AG04449 (cell line): ENCODE measurements at regions not wholly inside any gene's neighbourhood (a gene's known extent, or its start where the extent isn't known, plus 50 kb on each side); places are given as distances from the start of the nearest gene placed in this dataset.

ENCODE experiments used
- CTCF ChIA-PET: fragments of 350-600 bp; formaldehyde crosslinking; extraction: SDS; loops from one replicate; lab custom pipeline; 2021; ENCODE audit warnings: antibody characterized with exemption; lab: Yijun Ruan, JAX
- POLR2A ChIA-PET: fragments of 400-600, 350-600 bp; formaldehyde crosslinking; extraction: SDS; loops from one replicate; lab custom pipeline; 2020; ENCODE audit warnings: antibody characterized with exemption, inconsistent platforms; lab: Yijun Ruan, JAX
- DNase-seq: peaks from one replicate; pipeline ENCODE4 v3.0.0-alpha.2; 2010; ENCODE audit warnings: low read depth, low spot score
- H3K4me3 ChIP-seq: 2 replicates; pipeline ENCODE4 v1.5.1; 2011; ENCODE audit warnings: low read depth, mild to moderate bottlenecking, control low read depth, low read length
- TF ChIP-seq, protein P1 (sequence below): IDR thresholded peaks from one replicate; pipeline ENCODE4 v1.5.1; 2011; ENCODE audit warnings: mild to moderate bottlenecking, moderate library complexity, low read length, control low read depth, inconsistent platforms; ENCODE audit not compliant: insufficient read depth; ENCODE audit errors: missing control alignments

DNA sequence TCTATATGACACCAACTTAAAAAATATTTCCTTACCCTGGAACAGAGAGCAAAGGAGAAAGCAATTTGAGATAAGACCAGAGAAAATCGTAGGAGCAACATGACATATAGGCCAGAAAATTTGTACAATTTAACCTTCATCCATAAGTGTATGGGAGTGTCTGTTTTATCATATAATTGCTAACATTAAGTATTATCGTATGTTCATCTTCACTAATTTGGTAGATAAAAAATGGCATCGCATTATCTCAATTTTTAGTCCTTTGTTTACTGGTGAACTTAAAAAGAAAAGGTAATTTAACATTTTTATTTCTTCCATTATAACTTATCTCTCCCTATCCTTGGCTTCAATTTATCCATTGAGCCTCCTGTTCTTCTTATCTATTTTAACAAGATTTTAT is 873.4 kb downstream of the KCNMA1 start:
- ChIA-PET POLR2A (no interaction called here), CTCF (no interaction called here)
- TF ChIP-seq, protein P1, sequence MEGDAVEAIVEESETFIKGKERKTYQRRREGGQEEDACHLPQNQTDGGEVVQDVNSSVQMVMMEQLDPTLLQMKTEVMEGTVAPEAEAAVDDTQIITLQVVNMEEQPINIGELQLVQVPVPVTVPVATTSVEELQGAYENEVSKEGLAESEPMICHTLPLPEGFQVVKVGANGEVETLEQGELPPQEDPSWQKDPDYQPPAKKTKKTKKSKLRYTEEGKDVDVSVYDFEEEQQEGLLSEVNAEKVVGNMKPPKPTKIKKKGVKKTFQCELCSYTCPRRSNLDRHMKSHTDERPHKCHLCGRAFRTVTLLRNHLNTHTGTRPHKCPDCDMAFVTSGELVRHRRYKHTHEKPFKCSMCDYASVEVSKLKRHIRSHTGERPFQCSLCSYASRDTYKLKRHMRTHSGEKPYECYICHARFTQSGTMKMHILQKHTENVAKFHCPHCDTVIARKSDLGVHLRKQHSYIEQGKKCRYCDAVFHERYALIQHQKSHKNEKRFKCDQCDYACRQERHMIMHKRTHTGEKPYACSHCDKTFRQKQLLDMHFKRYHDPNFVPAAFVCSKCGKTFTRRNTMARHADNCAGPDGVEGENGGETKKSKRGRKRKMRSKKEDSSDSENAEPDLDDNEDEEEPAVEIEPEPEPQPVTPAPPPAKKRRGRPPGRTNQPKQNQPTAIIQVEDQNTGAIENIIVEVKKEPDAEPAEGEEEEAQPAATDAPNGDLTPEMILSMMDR, result no peak
- no peak for DNase-seq
- no peak overlapping the region for H3K4me3 ChIP-seq

DNA sequence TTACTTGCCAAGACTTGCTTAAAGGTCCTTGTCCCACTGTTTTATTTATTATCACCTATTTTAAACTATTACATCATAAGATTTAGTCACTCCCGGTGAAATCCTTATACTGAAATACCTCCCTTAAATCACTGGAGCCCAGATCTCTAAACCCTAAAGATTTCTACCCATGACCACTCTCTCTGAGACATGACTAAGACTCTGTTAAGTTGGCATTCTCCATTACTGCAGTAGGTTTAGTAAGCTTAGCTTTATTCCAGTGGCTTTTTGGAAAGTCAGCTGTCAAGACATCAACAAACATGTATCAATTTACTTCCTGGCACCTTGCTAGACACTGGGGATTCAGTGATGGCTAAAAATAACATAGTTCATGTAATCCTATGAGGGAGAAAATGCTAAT is 874.2 kb downstream of the KCNMA1 start:
- ChIA-PET CTCF (no interaction called here), POLR2A (no interaction called here)
- TF ChIP-seq, protein P1, result no peak
- no peak for DNase-seq
- no peak overlapping the region for H3K4me3 ChIP-seq

DNA sequence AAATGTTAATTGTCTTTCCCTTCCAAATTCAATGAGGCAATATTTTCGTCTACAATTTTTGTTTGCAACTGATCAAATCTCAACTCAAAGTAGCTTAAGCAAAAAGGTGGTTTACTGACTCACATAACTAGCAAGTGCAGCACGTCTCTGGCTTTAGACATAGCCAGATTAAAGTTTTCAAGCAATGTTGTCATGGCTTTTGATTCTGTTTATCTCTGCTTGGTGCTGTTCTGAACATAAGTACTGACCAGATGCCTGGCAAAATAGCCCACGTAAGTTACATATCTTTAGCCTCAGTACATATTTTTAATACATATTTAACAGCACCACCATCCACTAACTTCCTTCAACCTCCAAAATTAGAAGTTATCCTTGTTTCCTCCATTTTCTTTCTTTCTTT is 877.9 kb downstream of the KCNMA1 start:
- no peak overlapping the region for H3K4me3 ChIP-seq
- ChIA-PET POLR2A (no interaction called here), CTCF (no interaction called here)
- no peak for DNase-seq
- TF ChIP-seq, protein P1, result no peak

DNA sequence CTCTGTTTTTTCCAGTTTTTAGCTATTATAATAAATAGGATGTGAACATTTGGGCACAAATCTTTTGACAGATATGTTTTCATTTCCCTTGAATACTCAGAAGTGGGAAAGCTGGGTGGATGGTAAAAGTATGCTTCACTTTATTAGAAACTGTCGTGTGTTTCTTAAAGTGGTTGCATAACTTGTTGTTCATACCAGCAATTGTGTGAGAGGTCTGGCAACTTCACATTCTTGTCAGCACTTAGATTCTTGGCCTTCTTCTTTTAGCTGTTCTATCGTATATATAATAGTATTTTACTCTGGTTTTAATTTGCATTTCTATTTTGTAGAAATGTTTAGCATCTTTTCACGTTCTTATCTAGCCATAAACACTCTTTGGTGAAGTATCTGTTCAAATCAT is 894.4 kb downstream of the KCNMA1 start:
- no peak for DNase-seq
- H3K4me3 ChIP-seq, result no peak overlapping the region
- TF ChIP-seq, protein P1, result no peak
- ChIA-PET CTCF (no interaction called here), POLR2A (no interaction called here)

DNA sequence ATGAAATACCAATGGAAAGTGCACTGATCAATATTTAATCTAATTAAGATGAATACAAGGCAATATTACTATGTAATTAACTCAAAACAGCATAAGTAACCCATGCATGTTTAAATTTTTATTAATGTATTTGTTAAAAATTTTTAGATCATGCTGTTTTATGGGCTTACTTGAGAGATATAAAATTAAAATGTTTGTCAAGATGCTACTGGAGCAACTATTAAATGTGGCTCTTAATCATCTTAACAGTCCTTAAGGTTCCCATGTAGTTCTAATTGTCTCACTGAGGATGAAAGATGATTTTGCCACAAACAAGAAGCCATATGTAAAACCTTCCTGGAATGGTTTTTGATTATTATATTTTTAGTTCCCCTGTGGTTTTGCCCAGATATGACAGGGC is 897.1 kb downstream of the KCNMA1 start:
- no peak overlapping the region for H3K4me3 ChIP-seq
- POLR2A ChIA-PET, result no interaction called here
- DNase-seq, result no peak
- CTCF ChIA-PET, result no interaction called here
- TF ChIP-seq, protein P1, result no peak

DNA sequence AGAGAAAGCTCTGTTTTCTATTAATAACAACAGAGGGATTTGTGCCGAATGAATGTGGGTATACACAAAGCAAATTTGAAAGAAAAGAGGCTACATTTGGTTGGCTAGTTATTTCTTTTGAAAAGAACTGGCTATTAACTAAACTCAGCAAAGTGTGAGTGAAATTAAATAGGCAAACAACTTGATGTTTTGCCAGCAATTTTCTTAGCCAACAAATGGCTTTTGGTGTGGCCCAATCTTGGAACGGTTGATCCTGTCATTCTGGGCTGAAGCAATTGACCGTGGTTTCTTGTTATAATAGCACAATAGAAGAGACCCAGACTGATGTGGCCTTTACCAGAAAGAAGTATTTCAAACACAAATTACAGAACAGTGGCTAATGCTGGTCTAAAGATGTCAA is 898.6 kb downstream of the KCNMA1 start:
- ChIA-PET POLR2A (no interaction called here), CTCF (no interaction called here)
- H3K4me3 ChIP-seq, result no peak overlapping the region
- TF ChIP-seq, protein P1, result no peak
- DNase-seq, result no peak
